OCI-LY7 (cell line): ENCODE measurements at regions not wholly inside any gene's neighbourhood (a gene's known extent, or its start where the extent isn't known, plus 50 kb on each side); places are given as distances from the start of the nearest gene placed in this dataset.

Experiments used
- BruUV-seq: library from RNA; stranded (reverse); fragments of 400-500 nt; replicated peaks from 2 replicates; lab custom pipeline; 2021; lab: Mats Ljungman, UMichigan
- CTCF ChIA-PET: fragments of 300-600 bp; sonication (Branson Sonifier 250); formaldehyde crosslinking; loops from one replicate; lab custom pipeline; 2022; ENCODE audit warnings: antibody characterized with exemption; ENCODE audit not compliant: unreplicated experiment; lab: Charles Lee
- POLR2A ChIA-PET: fragments of 300-600 bp; sonication (Branson Sonifier 250); formaldehyde crosslinking; loops from one replicate; lab custom pipeline; 2022; ENCODE audit warnings: antibody characterized with exemption; lab: Charles Lee
- DNase-seq: peaks from one replicate; pipeline ENCODE4 v3.0.0-alpha.2; 2015; ENCODE audit warnings: low spot score
- H2AFZ ChIP-seq: fragments of 200-600 bp; sonication (generic), shearing (Covaris generic); 2 replicates; pipeline ENCODE4 v1.6.1; 2014; ENCODE audit warnings: mild to moderate bottlenecking, antibody characterized with exemption, low read length, moderate library complexity
- H3K27ac ChIP-seq: fragments of 200-600 bp; sonication (generic); 2 replicates; pipeline ENCODE4 v1.5.1; 2014; ENCODE audit warnings: mixed run types, low read depth, mild to moderate bottlenecking, moderate library complexity, low read length, inconsistent platforms; ENCODE audit not compliant: poor library complexity, severe bottlenecking
- H3K36me3 ChIP-seq: fragments of 200-600 bp; sonication (generic); 2 replicates; pipeline ENCODE4 v1.6.1; 2014; ENCODE audit warnings: mild to moderate bottlenecking, antibody characterized with exemption, low read length, moderate library complexity, mixed read lengths; ENCODE audit not compliant: insufficient read depth
- H3K4me1 ChIP-seq: fragments of 200-600 bp; sonication (generic); 2 replicates; pipeline ENCODE4 v1.5.1; 2014; ENCODE audit warnings: mild to moderate bottlenecking, low read length; ENCODE audit not compliant: insufficient read depth, poor library complexity, severe bottlenecking
- H3K4me2 ChIP-seq: fragments of 200-600 bp; sonication (generic); 2 replicates; pipeline ENCODE4 v1.6.1; 2014; ENCODE audit warnings: mild to moderate bottlenecking, low read length
- H3K4me3 ChIP-seq: fragments of 200-600 bp; sonication (generic); 2 replicates; pipeline ENCODE4 v1.5.1; 2014; ENCODE audit warnings: mild to moderate bottlenecking, low read depth, low read length; ENCODE audit not compliant: poor library complexity, severe bottlenecking
- H3K79me2 ChIP-seq: fragments of 200-600 bp; sonication (generic); 2 replicates; pipeline ENCODE4 v1.6.1; 2016; ENCODE audit warnings: low read depth, mild to moderate bottlenecking, low read length, moderate library complexity, mixed read lengths; ENCODE audit not compliant: insufficient read depth
- H3K9me2 ChIP-seq: fragments of 200-600 bp; sonication (generic); 2 replicates; pipeline ENCODE4 v1.6.1; 2016; ENCODE audit warnings: mild to moderate bottlenecking, low read length, mixed read lengths; ENCODE audit not compliant: insufficient read depth
- H3K9me3 ChIP-seq: fragments of 200-600 bp; sonication (generic); 2 replicates; pipeline ENCODE4 v1.6.1; 2014; ENCODE audit warnings: mild to moderate bottlenecking, mixed run types, low read length, mixed read lengths
- H4K20me1 ChIP-seq: fragments of 200-600 bp; sonication (generic); 2 replicates; pipeline ENCODE4 v1.6.1; 2014; ENCODE audit warnings: mild to moderate bottlenecking, antibody characterized with exemption, low read length, moderate library complexity, mixed read lengths; ENCODE audit not compliant: insufficient read depth
- EZH2phosphoT487 ChIP-seq: fragments of 200-600 bp; sonication (generic); IDR thresholded peaks from 2 replicates; pipeline ENCODE4 v1.6.1; 2018; ENCODE audit warnings: low read depth, borderline replicate concordance, mild to moderate bottlenecking, mixed run types, antibody characterized with exemption, low read length, moderate library complexity, mixed read lengths
- intact Hi-C: fragments of 100-400 bp; cut with micrococcal nuclease; formaldehyde crosslinking; loops from one replicate; pipeline ENCODE4 v1.10.0; 2022; ENCODE audit not compliant: unreplicated experiment
- TF ChIP-seq, protein P1 (sequence below): fragments of 200-600 bp; sonication (generic); conservative IDR thresholded peaks from 2 replicates; pipeline ENCODE4 v1.5.1; 2014; ENCODE audit warnings: mild to moderate bottlenecking, antibody characterized with exemption, low read length, moderate library complexity, mixed read lengths

- intact Hi-C loops, result no loop called here
- no peak overlapping the region for H2AFZ ChIP-seq
- H3K4me3 ChIP-seq, result no peak overlapping the region
- H3K9me3 ChIP-seq, result no peaks in the 10 kb centered on the region
- H3K4me2 ChIP-seq, result no peak overlapping the region
- CTCF ChIA-PET, result no interaction called here
- H3K36me3 ChIP-seq, result no peaks in the 10 kb centered on the region
- H3K27ac ChIP-seq, result no peak overlapping the region
- no TSS peak for BruUV-seq
- TF ChIP-seq EZH2phosphoT487, result no peak
- TF ChIP-seq, protein P1, sequence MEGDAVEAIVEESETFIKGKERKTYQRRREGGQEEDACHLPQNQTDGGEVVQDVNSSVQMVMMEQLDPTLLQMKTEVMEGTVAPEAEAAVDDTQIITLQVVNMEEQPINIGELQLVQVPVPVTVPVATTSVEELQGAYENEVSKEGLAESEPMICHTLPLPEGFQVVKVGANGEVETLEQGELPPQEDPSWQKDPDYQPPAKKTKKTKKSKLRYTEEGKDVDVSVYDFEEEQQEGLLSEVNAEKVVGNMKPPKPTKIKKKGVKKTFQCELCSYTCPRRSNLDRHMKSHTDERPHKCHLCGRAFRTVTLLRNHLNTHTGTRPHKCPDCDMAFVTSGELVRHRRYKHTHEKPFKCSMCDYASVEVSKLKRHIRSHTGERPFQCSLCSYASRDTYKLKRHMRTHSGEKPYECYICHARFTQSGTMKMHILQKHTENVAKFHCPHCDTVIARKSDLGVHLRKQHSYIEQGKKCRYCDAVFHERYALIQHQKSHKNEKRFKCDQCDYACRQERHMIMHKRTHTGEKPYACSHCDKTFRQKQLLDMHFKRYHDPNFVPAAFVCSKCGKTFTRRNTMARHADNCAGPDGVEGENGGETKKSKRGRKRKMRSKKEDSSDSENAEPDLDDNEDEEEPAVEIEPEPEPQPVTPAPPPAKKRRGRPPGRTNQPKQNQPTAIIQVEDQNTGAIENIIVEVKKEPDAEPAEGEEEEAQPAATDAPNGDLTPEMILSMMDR, result no peak
- no peaks in the 10 kb centered on the region for H3K9me2 ChIP-seq
- no peaks in the 10 kb centered on the region for H3K79me2 ChIP-seq
- POLR2A ChIA-PET, result interaction anchor here (0.6 kb wide), 1 partner anchor 67 kb away, joined by 5 read pairs; no protein-coding TSS in a partner anchor
- DNase-seq, result no peak
- H4K20me1 ChIP-seq, result no peaks in the 10 kb centered on the region
- H3K4me1 ChIP-seq, result no peaks in the 10 kb centered on the region
Observed at GRCh38 chr12:118742431-118742830, 238.9 kb upstream of the SRRM4 start.

GRCh38 chr12:118743896-118744700 is 237.2 kb upstream of the SRRM4 start:
- H2AFZ ChIP-seq, result no peak overlapping the region
- no peak for DNase-seq
- intact Hi-C loops, result no loop called here
- H3K4me1 ChIP-seq, result no peaks in the 10 kb centered on the region
- no peaks in the 10 kb centered on the region for H3K9me3 ChIP-seq
- BruUV-seq, result no TSS peak
- H3K4me3 ChIP-seq, result no peak overlapping the region
- H3K9me2 ChIP-seq, result no peaks in the 10 kb centered on the region
- ChIA-PET CTCF (no interaction called here), POLR2A (no interaction called here)
- H3K4me2 ChIP-seq, result no peak overlapping the region
- H3K79me2 ChIP-seq, result no peaks in the 10 kb centered on the region
- H4K20me1 ChIP-seq, result no peaks in the 10 kb centered on the region
- H3K27ac ChIP-seq, result no peak overlapping the region
- H3K36me3 ChIP-seq, result no peaks in the 10 kb centered on the region
- no peak for TF ChIP-seq EZH2phosphoT487
- TF ChIP-seq, protein P1, result no peak

DNA sequence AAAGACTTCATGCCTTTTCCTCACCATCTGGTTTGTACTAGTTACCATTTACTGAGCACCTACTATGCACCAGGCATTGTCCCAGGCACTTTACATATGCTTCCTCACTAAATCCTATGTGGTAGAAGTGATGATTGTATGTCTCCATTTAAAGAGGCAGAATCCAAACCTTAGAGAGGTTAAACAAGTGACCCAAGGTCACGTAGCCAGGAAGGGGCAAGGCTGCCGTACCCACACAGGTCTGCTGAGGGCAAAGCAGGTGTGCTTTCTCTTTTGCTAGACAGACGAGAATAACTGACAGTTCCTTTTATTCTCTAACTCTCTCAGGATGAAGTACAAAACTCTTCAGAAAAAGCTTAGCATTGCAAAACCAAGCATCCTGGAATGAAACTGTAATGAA is 235.2 kb upstream of the SRRM4 start:
- Histone ChIP-seq H3K36me3 (no peaks in the 10 kb centered on the region), H4K20me1 (no peaks in the 10 kb centered on the region), H3K4me1 (no peaks in the 10 kb centered on the region), H3K9me3 (no peaks in the 10 kb centered on the region), H3K4me3 (no peak overlapping the region), H2AFZ (no peak overlapping the region), H3K79me2 (no peaks in the 10 kb centered on the region), H3K27ac (no peak overlapping the region), H3K9me2 (no peaks in the 10 kb centered on the region), H3K4me2 (no peak overlapping the region)
- DNase-seq, result no peak
- CTCF ChIA-PET, result no interaction called here
- BruUV-seq, result no TSS peak
- intact Hi-C loops, result no loop called here
- POLR2A ChIA-PET, result no interaction called here
- no peak for TF ChIP-seq EZH2phosphoT487
- TF ChIP-seq, protein P1, result no peak
